GM18909 (cell line): ENCODE measurements at regions not wholly inside any gene's neighbourhood (a gene's known extent, or its start where the extent isn't known, plus 50 kb on each side); places are given as distances from the start of the nearest gene placed in this dataset.

Experiments used
- ATAC-seq: cut with Tn5 transposase; IDR thresholded peaks from one replicate; pipeline ENCODE4 v1.9.1; 2021; ENCODE audit warnings: mild to moderate bottlenecking; ENCODE audit not compliant: unreplicated experiment, poor library complexity

- ATAC-seq, result no peak
Observed at GRCh38 chr12:97313471-97314190, 149.0 kb upstream of the RMST start.

GRCh38 chr12:97316321-97316720, 146.3 kb upstream of the RMST start:
- no peak for ATAC-seq

- no peak for ATAC-seq
Observed at GRCh38 chr12:97321621-97322020, 141.0 kb upstream of the RMST start.

- no peak for ATAC-seq
Observed at GRCh38 chr12:97322388-97322787, 140.2 kb upstream of the RMST start.

- no peak for ATAC-seq
Observed at GRCh38 chr12:97323154-97323553, 139.4 kb upstream of the RMST start.

GRCh38 chr12:97324471-97324870, 138.1 kb upstream of the RMST start:
- ATAC-seq, result no peak

GRCh38 chr12:97335115-97335514, 127.5 kb upstream of the RMST start:
- no peak for ATAC-seq

GRCh38 chr12:97336900-97337751, 125.5 kb upstream of the RMST start:
- no peak for ATAC-seq

- no peak for ATAC-seq
Observed at GRCh38 chr12:97342130-97342529, 120.5 kb upstream of the RMST start.

- no peak for ATAC-seq
Observed at GRCh38 chr12:97347956-97348355, 114.6 kb upstream of the RMST start.

- no peak for ATAC-seq
Observed at GRCh38 chr12:97358361-97358760, 104.2 kb upstream of the RMST start.

- no peak for ATAC-seq
Observed at GRCh38 chr12:97359021-97359690, 103.4 kb upstream of the RMST start.

GRCh38 chr12:97363693-97364092, 98.9 kb upstream of the RMST start:
- ATAC-seq, result no peak

GRCh38 chr12:97368462-97369163, 94.0 kb upstream of the RMST start:
- ATAC-seq, result no peak

GRCh38 chr12:97375310-97375709, 87.3 kb upstream of the RMST start:
- no peak for ATAC-seq

GRCh38 chr12:97380440-97380839, 82.2 kb upstream of the RMST start:
- no peak for ATAC-seq

- ATAC-seq, result no peak
Observed at GRCh38 chr12:97385121-97385520, 77.5 kb upstream of the RMST start.

- ATAC-seq, result no peak
Observed at GRCh38 chr12:97386133-97386581, 76.4 kb upstream of the RMST start.

- no peak for ATAC-seq
Observed at GRCh38 chr12:97387844-97388243, 74.8 kb upstream of the RMST start.

GRCh38 chr12:97394657-97395056, 67.9 kb upstream of the RMST start:
- no peak for ATAC-seq
